H1 (cell line): ENCODE measurements at regions not wholly inside any gene's neighbourhood (a gene's known extent, or its start where the extent isn't known, plus 50 kb on each side); places are given as distances from the start of the nearest gene placed in this dataset.

Experiments
- CTCF ChIA-PET: fragments of 300-600 bp; sonication (Branson Sonifier 250); formaldehyde crosslinking; loops from one replicate; lab custom pipeline; 2021; ENCODE audit not compliant: partially characterized antibody; lab: Charles Lee
- POLR2A ChIA-PET: fragments of 300-600 bp; sonication (Branson Sonifier 250); formaldehyde crosslinking; loops from one replicate; lab custom pipeline; 2021; ENCODE audit warnings: inconsistent platforms; ENCODE audit not compliant: partially characterized antibody; lab: Charles Lee
- DNase-seq, 2 experiments: peaks; one replicate each; pipeline versions ENCODE4 v3.0.0 to v3.0.0-alpha.2; 2010 to 2022; ENCODE audit warnings: low spot score in 2 of 2, low read depth in 1 of 2, mixed read lengths in 1 of 2
- FAIRE-seq: peaks from 2 replicates; lab custom pipeline; 2011; peaks lifted over from hg19 to GRCh38; lab: Jason Lieb, UNC
- H2AFZ ChIP-seq: 2 replicates; pipeline ENCODE4 v1.8.1; 2012; ENCODE audit warnings: low read length, inconsistent platforms
- H2AK5ac ChIP-seq: 2 replicates; pipeline ENCODE4 v1.6.1; 2013; ENCODE audit warnings: low read depth, low read length
- H2BK120ac ChIP-seq: replicated peaks from 2 replicates; pipeline ENCODE3; 2013; ENCODE audit warnings: low read depth, low read length, inconsistent platforms
- H2BK12ac ChIP-seq: 2 replicates; pipeline ENCODE4 v1.6.1; 2013; ENCODE audit warnings: low read depth, low read length
- H2BK15ac ChIP-seq: 2 replicates; pipeline ENCODE4 v1.6.1; 2013; ENCODE audit warnings: low read length
- H2BK20ac ChIP-seq: 2 replicates; pipeline ENCODE4 v1.6.1; 2013; ENCODE audit warnings: low read length
- H2BK5ac ChIP-seq: 2 replicates; pipeline ENCODE4 v1.6.1; 2013; ENCODE audit warnings: low read depth, low read length
- H3K14ac ChIP-seq: 2 replicates; pipeline ENCODE4 v1.6.1; 2013; ENCODE audit warnings: inconsistent platforms; ENCODE audit not compliant: insufficient read length
- H3K18ac ChIP-seq: 2 replicates; pipeline ENCODE4 v1.6.1; 2013; ENCODE audit warnings: low read length; ENCODE audit errors: extremely low read depth
- H3K23ac ChIP-seq: 2 replicates; pipeline ENCODE4 v1.6.1; 2013; ENCODE audit warnings: inconsistent platforms; ENCODE audit not compliant: insufficient read length
- H3K23me2 ChIP-seq: 2 replicates; pipeline ENCODE4 v1.6.1; 2013; ENCODE audit warnings: low read depth, low read length
- H3K27ac ChIP-seq: 2 replicates; pipeline ENCODE4 v1.6.1; 2011; ENCODE audit warnings: low read depth, low read length, inconsistent platforms
- H3K27me3 ChIP-seq, 4 experiments: replicated peaks in 1 of 4; 1 replicate in 1 of 4; 2 replicates in 3 of 4; pipeline versions ENCODE4 v1.6.1 to v1.8.1; 2011 to 2013; ENCODE audit warnings: low read length in 3 of 4, mild to moderate bottlenecking in 3 of 4, inconsistent platforms in 2 of 4, mixed read lengths in 2 of 4, moderate library complexity in 1 of 4; ENCODE audit not compliant: control insufficient read depth in 3 of 4, insufficient read depth in 3 of 4; ENCODE audit errors: extremely low read depth in 1 of 4
- H3K36me3 ChIP-seq, 4 experiments: 2 replicates each; pipeline versions ENCODE4 v1.6.1 to v1.8.1; 2011 to 2013; ENCODE audit warnings: mild to moderate bottlenecking in 4 of 4, low read length in 3 of 4, moderate library complexity in 2 of 4, control low read depth in 1 of 4, inconsistent platforms in 1 of 4; ENCODE audit not compliant: insufficient read depth in 4 of 4, control insufficient read depth in 2 of 4
- H3K4ac ChIP-seq: replicated peaks from 2 replicates; pipeline ENCODE3; 2013; ENCODE audit warnings: low read length, low read depth, mixed read lengths, inconsistent platforms; ENCODE audit not compliant: insufficient read length
- H3K4me1 ChIP-seq, 4 experiments: replicated peaks in 1 of 4; 1 replicate in 1 of 4; 2 replicates in 3 of 4; pipeline versions ENCODE4 v1.6.1 to v1.8.1; 2011 to 2013; ENCODE audit warnings: low read length in 3 of 4, inconsistent platforms in 2 of 4, mixed read lengths in 1 of 4; ENCODE audit not compliant: insufficient read depth in 4 of 4, control insufficient read depth in 3 of 4
- H3K4me2 ChIP-seq, 2 experiments: 2 replicates each; pipeline versions ENCODE4 v1.6.1 to v1.8.1; 2011 to 2013; ENCODE audit warnings: low read depth in 2 of 2, low read length in 2 of 2, control low read depth in 1 of 2, inconsistent platforms in 1 of 2, mild to moderate bottlenecking in 1 of 2; ENCODE audit not compliant: insufficient read depth in 1 of 2
- H3K4me3 ChIP-seq, 4 experiments: fragments of 200-600, 300-600 bp in 1 of 4; sonication (generic), shearing (Covaris generic), sonication (Bioruptor Twin) in 1 of 4; 2 replicates each; pipeline versions ENCODE4 v1.5.1 to v1.8.1; 2011 to 2016; ENCODE audit warnings: low read length in 4 of 4, low read depth in 3 of 4, control low read depth in 2 of 4, inconsistent platforms in 2 of 4, mild to moderate bottlenecking in 2 of 4, mixed read lengths in 1 of 4, moderate library complexity in 1 of 4; ENCODE audit not compliant: insufficient read depth in 2 of 4; ENCODE audit errors: extremely low read depth in 1 of 4
- H3K56ac ChIP-seq: replicated peaks from 2 replicates; pipeline ENCODE3; 2013; ENCODE audit warnings: low read depth, mild to moderate bottlenecking, mixed read lengths, low read length, inconsistent platforms; ENCODE audit not compliant: insufficient read length
- H3K79me1 ChIP-seq: 2 replicates; pipeline ENCODE4 v1.6.1; 2013; ENCODE audit warnings: low read depth, low read length, control low read depth
- H3K79me2 ChIP-seq, 2 experiments: 2 replicates each; pipeline versions ENCODE4 v1.6.1 to v1.8.1; 2012 to 2013; ENCODE audit warnings: low read length in 2 of 2, mild to moderate bottlenecking in 2 of 2, inconsistent platforms in 1 of 2; ENCODE audit not compliant: insufficient read depth in 2 of 2, control insufficient read depth in 1 of 2
- H3K9ac ChIP-seq, 4 experiments: replicated peaks in 1 of 4; 1 replicate in 1 of 4; 2 replicates in 3 of 4; pipeline versions ENCODE4 v1.6.1 to v1.8.1; 2011 to 2013; ENCODE audit warnings: low read depth in 3 of 4, low read length in 3 of 4, control low read depth in 2 of 4, mild to moderate bottlenecking in 2 of 4, moderate library complexity in 2 of 4, inconsistent platforms in 1 of 4; ENCODE audit errors: extremely low read depth in 1 of 4
- H3K9me3 ChIP-seq, 2 experiments: 2 replicates each; pipeline versions ENCODE4 v1.6.1 to v1.8.1; 2012 to 2013; ENCODE audit warnings: mild to moderate bottlenecking in 2 of 2, moderate library complexity in 2 of 2, control low read depth in 1 of 2, inconsistent platforms in 1 of 2, low read depth in 1 of 2, low read length in 1 of 2, mixed read lengths in 1 of 2; ENCODE audit not compliant: insufficient read depth in 2 of 2
- H4K20me1 ChIP-seq, 2 experiments: replicated peaks in 1 of 2; 2 replicates each; pipeline versions ENCODE3 to v1.8.1; 2011 to 2013; ENCODE audit warnings: inconsistent platforms in 2 of 2, low read length in 2 of 2, mild to moderate bottlenecking in 1 of 2; ENCODE audit not compliant: insufficient read depth in 2 of 2, control insufficient read depth in 1 of 2
- H4K5ac ChIP-seq: 2 replicates; pipeline ENCODE4 v1.6.1; 2013; ENCODE audit warnings: low read length, low read depth, mixed read lengths, inconsistent platforms; ENCODE audit not compliant: insufficient read length
- H4K8ac ChIP-seq: 2 replicates; pipeline ENCODE4 v1.8.0; 2013; ENCODE audit warnings: mild to moderate bottlenecking, moderate library complexity, low read length, inconsistent platforms; ENCODE audit not compliant: insufficient read depth; ENCODE audit errors: extremely low read depth
- H4K91ac ChIP-seq: replicated peaks from 2 replicates; pipeline ENCODE3; 2013; ENCODE audit warnings: low read length, mixed read lengths, inconsistent platforms; ENCODE audit not compliant: insufficient read length
- ATF2 ChIP-seq: IDR thresholded peaks from 2 replicates; pipeline ENCODE4 v1.6.1; 2012; ENCODE audit warnings: low read length, inconsistent platforms
- BRCA1 ChIP-seq: IDR thresholded peaks from 2 replicates; pipeline ENCODE4 v1.6.1; 2012; ENCODE audit warnings: low read depth, low read length, improper control_type of control experiment
- CBX5 ChIP-seq: fragments of 300-800, 300-1000 bp; sonication (generic); IDR thresholded peaks from 2 replicates; pipeline ENCODE4 v1.7.1; 2016; ENCODE audit warnings: antibody characterized with exemption, low read length, low read depth
- CEBPB ChIP-seq: IDR thresholded peaks from 2 replicates; pipeline ENCODE4 v1.6.1; 2012; ENCODE audit warnings: low read depth, low read length
- CHD1 ChIP-seq: IDR thresholded peaks from 2 replicates; pipeline ENCODE4 v1.6.1; 2012; ENCODE audit warnings: low read depth, low read length, improper control_type of control experiment
- CREB1 ChIP-seq: IDR thresholded peaks from 2 replicates; pipeline ENCODE4 v1.6.1; 2012; ENCODE audit warnings: inconsistent platforms
- CTCF ChIP-seq, 3 experiments: IDR thresholded peaks; 1 replicate in 2 of 3; 2 replicates in 1 of 3; pipeline versions ENCODE4 v1.5.1 to v1.6.1; 2011; ENCODE audit warnings: low read length in 3 of 3, mild to moderate bottlenecking in 3 of 3, inconsistent platforms in 2 of 3, low read depth in 1 of 3, moderate library complexity in 1 of 3; ENCODE audit not compliant: insufficient read depth in 1 of 3; ENCODE audit errors: control extremely low read depth in 1 of 3
- HDAC2 ChIP-seq, 2 experiments: fragments of 300-600 bp in 1 of 2; sonication (generic) in 1 of 2; IDR thresholded peaks; 2 replicates each; pipeline ENCODE4 v1.6.1; 2011 to 2012; ENCODE audit warnings: low read depth in 2 of 2, low read length in 2 of 2, mild to moderate bottlenecking in 2 of 2, moderate library complexity in 2 of 2, borderline replicate concordance in 1 of 2, inconsistent platforms in 1 of 2
- PHF8 ChIP-seq: fragments of 200-600 bp; sonication (generic); conservative IDR thresholded peaks from 2 replicates; pipeline ENCODE4 v1.7.1; 2012; ENCODE audit warnings: low read depth, mild to moderate bottlenecking, inconsistent platforms, low read length, moderate library complexity
- POU5F1 ChIP-seq: IDR thresholded peaks from 2 replicates; pipeline ENCODE4 v1.6.1; 2011; ENCODE audit warnings: low read depth, mild to moderate bottlenecking, low read length, moderate library complexity
- SUZ12 ChIP-seq: fragments of 200-600 bp; sonication (generic); IDR thresholded peaks from 2 replicates; pipeline ENCODE4 v1.6.1; 2012; ENCODE audit warnings: mild to moderate bottlenecking, inconsistent platforms, low read length, moderate library complexity, mixed read lengths
- WGBS, 2 experiments: shearing (Covaris generic) in 1 of 2; methylation state at CpG; one replicate each; pipeline versions ENCODE4 v1.1.6 to v1.1.7; 2013 to 2015; ENCODE audit warnings: low lambda C conversion rate in 2 of 2, mixed read lengths in 2 of 2, inconsistent platforms in 1 of 2, low coverage in 1 of 2, missing lambda C conversion rate in 1 of 2; ENCODE audit not compliant: insufficient replicate concordance in 2 of 2, insufficient coverage in 1 of 2, insufficient read length in 1 of 2; ENCODE audit errors: extremely low coverage in 1 of 2, missing lambda C conversion rate in 1 of 2; 5-methylcytosine and 5-hydroxymethylcytosine counted together

- ChIA-PET CTCF (no interaction called here), POLR2A (no interaction called here)
- H2AFZ ChIP-seq: no peak overlapping the region
Observed at GRCh38 chr4:28505064-28505463, 1644.4 kb downstream of the STIM2 start.

More at GRCh38 chr4:28505064-28505463, 1644.4 kb downstream of the STIM2 start:
- no peak for FAIRE-seq
- Histone ChIP-seq H3K23ac (no peak overlapping the region), H3K14ac (no peak overlapping the region), H3K4me1 (no peaks in the 10 kb centered on the region), H3K4me2 (no peak overlapping the region), H3K79me2 (no peaks in the 10 kb centered on the region), H3K56ac (no peak overlapping the region), H2BK15ac (no peak overlapping the region), H2AK5ac (no peak overlapping the region), H3K27ac (no peak overlapping the region), H2BK5ac (no peak overlapping the region), H3K4me3 (no peak overlapping the region), H3K36me3 (no peaks in the 10 kb centered on the region), H4K91ac (no peak overlapping the region), H3K18ac (no peak overlapping the region), H2BK120ac (no peak overlapping the region), H2BK12ac (no peak overlapping the region), H3K9ac (no peak overlapping the region), H3K27me3 (no peaks in the 10 kb centered on the region), H3K9me3 (no peaks in the 10 kb centered on the region; a peak in 1 of 4 replicates), H3K23me2 (no peaks in the 10 kb centered on the region), H4K20me1 (no peaks in the 10 kb centered on the region), H3K4ac (no peak overlapping the region), H3K79me1 (no peaks in the 10 kb centered on the region), H2BK20ac (no peak overlapping the region), H4K8ac (no peak overlapping the region), H4K5ac (no peak overlapping the region)
- TF ChIP-seq POU5F1 (no peak), BRCA1 (no peak), SUZ12 (no peak), CEBPB (no peak), CBX5 (no peak), CREB1 (no peak), CHD1 (no peak), PHF8 (no peak), HDAC2 (IDR thresholded peaks at IDR 0.05; ENCODE audit: borderline replicate concordance in 1 of 2, low read depth in 2 of 2, low read length in 2 of 2) (no peak), CTCF (IDR thresholded peaks at IDR 0.05; ENCODE audit: control extremely low read depth in 1 of 3, insufficient read depth in 1 of 3, low read depth in 1 of 3, low read length in 3 of 3) (no peak), ATF2 (no peak)
- no peak for DNase-seq
- 91% methylated on average over 4 of the region's 4 CpGs; no CpG with 5 or more reads in 1 of the 2 experiments for WGBS, 2 experiments
